Pulmonary artery endothelial cell (primary cell): ENCODE measurements at regions not wholly inside any gene's neighbourhood (a gene's known extent, or its start where the extent isn't known, plus 50 kb on each side); places are given as distances from the start of the nearest gene placed in this dataset.

Source experiments
- DNase-seq: peaks from one replicate; pipeline ENCODE4 v3.0.0-alpha.2; 2011; ENCODE audit warnings: low read depth, low spot score

- no peak for DNase-seq
Measured at GRCh38 chr3:194189243-194189791, 53.4 kb downstream of the HES1 start.

- peak; percentile 80 for DNase-seq
Measured at GRCh38 chr3:194191850-194192249, 55.9 kb downstream of the HES1 start.

GRCh38 chr3:194194051-194194756 lies 58.3 kb downstream of the HES1 start:
- no peak for DNase-seq

- no peak for DNase-seq
Measured at GRCh38 chr3:194194757-194195085, 58.8 kb downstream of the HES1 start.

- DNase-seq: no peak
Measured at GRCh38 chr3:194195611-194196010, 59.7 kb downstream of the HES1 start.

- DNase-seq: no peak
Measured at GRCh38 chr3:194196876-194197275, 60.9 kb downstream of the HES1 start.

GRCh38 chr3:194197396-194197960 lies 61.5 kb downstream of the HES1 start:
- no peak for DNase-seq

GRCh38 chr3:194197981-194198695 lies 62.2 kb downstream of the HES1 start:
- no peak for DNase-seq

- no peak for DNase-seq
Measured at GRCh38 chr3:194198938-194199337, 63.0 kb downstream of the HES1 start.

GRCh38 chr3:194200422-194201081 lies 64.6 kb downstream of the HES1 start:
- DNase-seq: no peak

- no peak for DNase-seq
Measured at GRCh38 chr3:194201953-194202666, 66.2 kb downstream of the HES1 start.

- DNase-seq: no peak
Measured at GRCh38 chr3:194203482-194204041, 67.6 kb downstream of the HES1 start.

GRCh38 chr3:194204042-194204987 lies 68.4 kb downstream of the HES1 start:
- no peak for DNase-seq

- DNase-seq: no peak
Measured at GRCh38 chr3:194205675-194206133, 69.8 kb downstream of the HES1 start.

- DNase-seq: no peak
Measured at GRCh38 chr3:194206320-194206719, 70.4 kb downstream of the HES1 start.

- no peak for DNase-seq
Measured at GRCh38 chr3:194208709-194209108, 72.8 kb downstream of the HES1 start.

- no peak for DNase-seq
Measured at GRCh38 chr3:194212161-194212844, 76.4 kb downstream of the HES1 start.

GRCh38 chr3:194212845-194213331 lies 76.9 kb downstream of the HES1 start:
- no peak for DNase-seq

GRCh38 chr3:194215392-194215791 lies 79.4 kb downstream of the HES1 start:
- no peak for DNase-seq
